GM12878 (cell line): ENCODE measurements at regions not wholly inside any gene's neighbourhood (a gene's known extent, or its start where the extent isn't known, plus 50 kb on each side); places are given as distances from the start of the nearest gene placed in this dataset.

Source experiments
- TCF7 ChIP-seq: IDR thresholded peaks from 2 replicates; pipeline ENCODE4 v1.6.1; 2014; ENCODE audit warnings: antibody characterized with exemption, borderline replicate concordance
- ZNF217 ChIP-seq: fragments of 450-650 bp; IDR thresholded peaks from 2 replicates; pipeline ENCODE4 v1.6.1; 2017; ENCODE audit warnings: antibody characterized with exemption, mild to moderate bottlenecking

GRCh38 chr5:13003457-13003856 lies 941.0 kb downstream of the DNAH5 start:
- no peak for TF ChIP-seq ZNF217
- no peak for TF ChIP-seq TCF7
